ENCODE measurements at regions not wholly inside any gene's neighbourhood (a gene's known extent, or its start where the extent isn't known, plus 50 kb on each side); places are given as distances from the start of the nearest gene placed in this dataset.

DNA sequence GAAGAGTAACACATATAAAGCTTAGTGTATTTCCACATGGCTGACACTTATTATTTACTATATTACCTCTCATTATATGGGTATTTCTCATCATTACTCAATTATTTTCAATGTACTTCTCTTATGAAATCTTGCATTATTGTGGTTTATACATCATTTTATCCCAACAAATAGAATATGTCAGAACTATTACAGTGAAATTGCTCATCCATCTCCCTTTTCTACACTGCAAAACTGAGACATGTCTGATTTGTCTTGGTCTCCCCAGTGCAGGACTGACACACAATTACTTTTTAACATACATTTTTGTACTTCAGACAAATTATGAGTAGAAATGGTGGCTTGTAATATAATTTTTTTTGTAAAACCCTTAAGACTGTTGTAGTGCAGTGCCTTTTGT lies 600.9 kb downstream of the PLCL1 start:
- POLR2A ChIA-PET: no interaction called here
- no peak overlapping the region for H3K4me3 ChIP-seq (ENCODE audit: low read depth, low read length)
- H3K9me3 ChIP-seq (ENCODE audit: control insufficient read depth, insufficient read depth, low read depth, low read length): no peaks in the 10 kb centered on the region
- no peak for TF ChIP-seq ZNF510 (tag by site-specific recombination; IDR thresholded peaks at IDR 0.05; ENCODE audit: insufficient replicate concordance)
- TF ChIP-seq, protein P1, sequence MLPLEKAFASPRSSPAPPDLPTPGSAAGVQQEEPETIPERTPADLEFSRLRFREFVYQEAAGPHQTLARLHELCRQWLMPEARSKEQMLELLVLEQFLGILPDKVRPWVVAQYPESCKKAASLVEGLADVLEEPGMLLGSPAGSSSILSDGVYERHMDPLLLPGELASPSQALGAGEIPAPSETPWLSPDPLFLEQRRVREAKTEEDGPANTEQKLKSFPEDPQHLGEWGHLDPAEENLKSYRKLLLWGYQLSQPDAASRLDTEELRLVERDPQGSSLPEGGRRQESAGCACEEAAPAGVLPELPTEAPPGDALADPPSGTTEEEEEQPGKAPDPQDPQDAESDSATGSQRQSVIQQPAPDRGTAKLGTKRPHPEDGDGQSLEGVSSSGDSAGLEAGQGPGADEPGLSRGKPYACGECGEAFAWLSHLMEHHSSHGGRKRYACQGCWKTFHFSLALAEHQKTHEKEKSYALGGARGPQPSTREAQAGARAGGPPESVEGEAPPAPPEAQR (tag by site-specific recombination; IDR thresholded peaks at IDR 0.05): no peak
- TF ChIP-seq ZNF292 (tag by site-specific recombination; IDR thresholded peaks at IDR 0.05; ENCODE audit: borderline replicate concordance, low read depth): no peak
- CTCF ChIA-PET: no interaction called here
- no peak overlapping the region for H3K27ac ChIP-seq (ENCODE audit: extremely low read depth, low read depth, low read length)
- H3K4me1 ChIP-seq (ENCODE audit: control insufficient read depth, insufficient read depth, low read length): no peaks in the 10 kb centered on the region
- H3K36me3 ChIP-seq (ENCODE audit: control insufficient read depth in 2 of 2, insufficient read depth in 1 of 2, low read length in 2 of 2): no peaks in the 10 kb centered on the region

DNA sequence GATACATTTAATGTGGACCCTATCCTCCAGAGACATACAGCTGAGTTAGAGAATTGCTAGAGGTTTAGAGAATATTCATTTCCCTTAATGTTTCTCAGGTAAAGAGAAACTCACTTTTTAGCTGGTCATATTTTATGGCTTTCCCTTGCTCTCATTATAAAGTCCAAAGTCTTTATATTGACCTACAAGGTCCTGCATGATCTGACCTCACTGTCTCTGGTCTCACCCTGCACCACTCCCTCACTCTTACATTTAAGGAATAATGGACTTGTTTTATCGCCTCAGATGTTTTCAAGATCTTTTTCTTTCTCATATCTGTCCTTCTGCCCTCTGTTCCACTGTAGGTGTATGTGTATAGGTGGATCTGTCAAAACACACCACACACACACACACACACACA lies 597.3 kb downstream of the PLCL1 start:
- Histone ChIP-seq H3K36me3 (ENCODE audit: control insufficient read depth in 2 of 2, insufficient read depth in 1 of 2, low read length in 2 of 2) (no peaks in the 10 kb centered on the region), H3K4me1 (ENCODE audit: control insufficient read depth, insufficient read depth, low read length) (no peaks in the 10 kb centered on the region), H3K27ac (ENCODE audit: extremely low read depth, low read depth, low read length) (no peak overlapping the region), H3K4me3 (ENCODE audit: low read depth, low read length) (no peak overlapping the region), H3K9me3 (ENCODE audit: control insufficient read depth, insufficient read depth, low read depth, low read length) (no peaks in the 10 kb centered on the region)
- ChIA-PET POLR2A (no interaction called here), CTCF (no interaction called here)
- TF ChIP-seq ZBTB8A (tag by site-specific recombination; IDR thresholded peaks at IDR 0.05): no peak
- TF ChIP-seq ZNF600 (tag by site-specific recombination; IDR thresholded peaks at IDR 0.05): no peak
- no peak for TF ChIP-seq ZBTB7A (tag by site-specific recombination; IDR thresholded peaks at IDR 0.05; ENCODE audit: low read depth)
- TF ChIP-seq, protein P2, sequence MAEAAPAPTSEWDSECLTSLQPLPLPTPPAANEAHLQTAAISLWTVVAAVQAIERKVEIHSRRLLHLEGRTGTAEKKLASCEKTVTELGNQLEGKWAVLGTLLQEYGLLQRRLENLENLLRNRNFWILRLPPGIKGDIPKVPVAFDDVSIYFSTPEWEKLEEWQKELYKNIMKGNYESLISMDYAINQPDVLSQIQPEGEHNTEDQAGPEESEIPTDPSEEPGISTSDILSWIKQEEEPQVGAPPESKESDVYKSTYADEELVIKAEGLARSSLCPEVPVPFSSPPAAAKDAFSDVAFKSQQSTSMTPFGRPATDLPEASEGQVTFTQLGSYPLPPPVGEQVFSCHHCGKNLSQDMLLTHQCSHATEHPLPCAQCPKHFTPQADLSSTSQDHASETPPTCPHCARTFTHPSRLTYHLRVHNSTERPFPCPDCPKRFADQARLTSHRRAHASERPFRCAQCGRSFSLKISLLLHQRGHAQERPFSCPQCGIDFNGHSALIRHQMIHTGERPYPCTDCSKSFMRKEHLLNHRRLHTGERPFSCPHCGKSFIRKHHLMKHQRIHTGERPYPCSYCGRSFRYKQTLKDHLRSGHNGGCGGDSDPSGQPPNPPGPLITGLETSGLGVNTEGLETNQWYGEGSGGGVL (tag by site-specific recombination; IDR thresholded peaks at IDR 0.05): no peak
- no peak for TF ChIP-seq KLF9 (tag by site-specific recombination; IDR thresholded peaks at IDR 0.05; ENCODE audit: low read depth)
- TF ChIP-seq, protein P1 (tag by site-specific recombination; IDR thresholded peaks at IDR 0.05): no peak
- TF ChIP-seq, protein P3, sequence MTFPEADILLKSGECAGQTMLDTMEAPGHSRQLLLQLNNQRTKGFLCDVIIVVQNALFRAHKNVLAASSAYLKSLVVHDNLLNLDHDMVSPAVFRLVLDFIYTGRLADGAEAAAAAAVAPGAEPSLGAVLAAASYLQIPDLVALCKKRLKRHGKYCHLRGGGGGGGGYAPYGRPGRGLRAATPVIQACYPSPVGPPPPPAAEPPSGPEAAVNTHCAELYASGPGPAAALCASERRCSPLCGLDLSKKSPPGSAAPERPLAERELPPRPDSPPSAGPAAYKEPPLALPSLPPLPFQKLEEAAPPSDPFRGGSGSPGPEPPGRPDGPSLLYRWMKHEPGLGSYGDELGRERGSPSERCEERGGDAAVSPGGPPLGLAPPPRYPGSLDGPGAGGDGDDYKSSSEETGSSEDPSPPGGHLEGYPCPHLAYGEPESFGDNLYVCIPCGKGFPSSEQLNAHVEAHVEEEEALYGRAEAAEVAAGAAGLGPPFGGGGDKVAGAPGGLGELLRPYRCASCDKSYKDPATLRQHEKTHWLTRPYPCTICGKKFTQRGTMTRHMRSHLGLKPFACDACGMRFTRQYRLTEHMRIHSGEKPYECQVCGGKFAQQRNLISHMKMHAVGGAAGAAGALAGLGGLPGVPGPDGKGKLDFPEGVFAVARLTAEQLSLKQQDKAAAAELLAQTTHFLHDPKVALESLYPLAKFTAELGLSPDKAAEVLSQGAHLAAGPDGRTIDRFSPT (tag by site-specific recombination; IDR thresholded peaks at IDR 0.05): no peak
- TF ChIP-seq, protein P4, sequence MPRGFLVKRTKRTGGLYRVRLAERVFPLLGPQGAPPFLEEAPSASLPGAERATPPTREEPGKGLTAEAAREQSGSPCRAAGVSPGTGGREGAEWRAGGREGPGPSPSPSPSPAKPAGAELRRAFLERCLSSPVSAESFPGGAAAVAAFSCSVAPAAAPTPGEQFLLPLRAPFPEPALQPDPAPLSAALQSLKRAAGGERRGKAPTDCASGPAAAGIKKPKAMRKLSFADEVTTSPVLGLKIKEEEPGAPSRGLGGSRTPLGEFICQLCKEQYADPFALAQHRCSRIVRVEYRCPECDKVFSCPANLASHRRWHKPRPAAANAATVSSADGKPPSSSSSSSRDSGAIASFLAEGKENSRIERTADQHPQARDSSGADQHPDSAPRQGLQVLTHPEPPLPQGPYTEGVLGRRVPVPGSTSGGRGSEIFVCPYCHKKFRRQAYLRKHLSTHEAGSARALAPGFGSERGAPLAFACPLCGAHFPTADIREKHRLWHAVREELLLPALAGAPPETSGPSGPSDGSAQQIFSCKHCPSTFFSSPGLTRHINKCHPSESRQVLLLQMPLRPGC (tag by site-specific recombination; IDR thresholded peaks at IDR 0.05): no peak
- TF ChIP-seq, protein P5, sequence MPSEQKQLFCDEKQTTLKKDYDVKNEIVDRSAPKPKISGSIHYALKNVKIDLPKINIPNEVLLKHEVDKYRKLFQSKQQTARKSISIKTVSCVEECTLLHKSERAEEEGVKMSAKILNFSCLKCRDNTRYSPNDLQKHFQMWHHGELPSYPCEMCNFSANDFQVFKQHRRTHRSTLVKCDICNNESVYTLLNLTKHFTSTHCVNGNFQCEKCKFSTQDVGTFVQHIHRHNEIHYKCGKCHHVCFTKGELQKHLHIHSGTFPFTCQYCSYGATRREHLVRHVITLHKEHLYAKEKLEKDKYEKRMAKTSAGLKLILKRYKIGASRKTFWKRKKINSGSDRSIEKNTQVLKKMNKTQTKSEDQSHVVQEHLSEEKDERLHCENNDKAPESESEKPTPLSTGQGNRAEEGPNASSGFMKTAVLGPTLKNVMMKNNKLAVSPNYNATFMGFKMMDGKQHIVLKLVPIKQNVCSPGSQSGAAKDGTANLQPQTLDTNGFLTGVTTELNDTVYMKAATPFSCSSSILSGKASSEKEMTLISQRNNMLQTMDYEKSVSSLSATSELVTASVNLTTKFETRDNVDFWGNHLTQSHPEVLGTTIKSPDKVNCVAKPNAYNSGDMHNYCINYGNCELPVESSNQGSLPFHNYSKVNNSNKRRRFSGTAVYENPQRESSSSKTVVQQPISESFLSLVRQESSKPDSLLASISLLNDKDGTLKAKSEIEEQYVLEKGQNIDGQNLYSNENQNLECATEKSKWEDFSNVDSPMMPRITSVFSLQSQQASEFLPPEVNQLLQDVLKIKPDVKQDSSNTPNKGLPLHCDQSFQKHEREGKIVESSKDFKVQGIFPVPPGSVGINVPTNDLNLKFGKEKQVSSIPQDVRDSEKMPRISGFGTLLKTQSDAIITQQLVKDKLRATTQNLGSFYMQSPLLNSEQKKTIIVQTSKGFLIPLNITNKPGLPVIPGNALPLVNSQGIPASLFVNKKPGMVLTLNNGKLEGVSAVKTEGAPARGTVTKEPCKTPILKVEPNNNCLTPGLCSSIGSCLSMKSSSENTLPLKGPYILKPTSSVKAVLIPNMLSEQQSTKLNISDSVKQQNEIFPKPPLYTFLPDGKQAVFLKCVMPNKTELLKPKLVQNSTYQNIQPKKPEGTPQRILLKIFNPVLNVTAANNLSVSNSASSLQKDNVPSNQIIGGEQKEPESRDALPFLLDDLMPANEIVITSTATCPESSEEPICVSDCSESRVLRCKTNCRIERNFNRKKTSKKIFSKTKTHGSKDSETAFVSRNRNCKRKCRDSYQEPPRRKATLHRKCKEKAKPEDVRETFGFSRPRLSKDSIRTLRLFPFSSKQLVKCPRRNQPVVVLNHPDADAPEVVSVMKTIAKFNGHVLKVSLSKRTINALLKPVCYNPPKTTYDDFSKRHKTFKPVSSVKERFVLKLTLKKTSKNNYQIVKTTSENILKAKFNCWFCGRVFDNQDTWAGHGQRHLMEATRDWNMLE (tag by site-specific recombination; conservative IDR thresholded peaks at IDR 0.05; ENCODE audit: low read depth): no peak
- no peak for TF ChIP-seq ZNF223 (tag by site-specific recombination; IDR thresholded peaks at IDR 0.05)
- no peak for TF ChIP-seq ZNF175 (tag by site-specific recombination; IDR thresholded peaks at IDR 0.05)
- TF ChIP-seq, protein P6, sequence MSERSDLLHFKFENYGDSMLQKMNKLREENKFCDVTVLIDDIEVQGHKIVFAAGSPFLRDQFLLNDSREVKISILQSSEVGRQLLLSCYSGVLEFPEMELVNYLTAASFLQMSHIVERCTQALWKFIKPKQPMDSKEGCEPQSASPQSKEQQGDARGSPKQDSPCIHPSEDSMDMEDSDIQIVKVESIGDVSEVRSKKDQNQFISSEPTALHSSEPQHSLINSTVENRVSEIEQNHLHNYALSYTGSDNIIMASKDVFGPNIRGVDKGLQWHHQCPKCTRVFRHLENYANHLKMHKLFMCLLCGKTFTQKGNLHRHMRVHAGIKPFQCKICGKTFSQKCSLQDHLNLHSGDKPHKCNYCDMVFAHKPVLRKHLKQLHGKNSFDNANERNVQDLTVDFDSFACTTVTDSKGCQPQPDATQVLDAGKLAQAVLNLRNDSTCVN (tag by site-specific recombination; optimal IDR thresholded peaks at IDR 0.05): no peak
